BLaER1 treated with 17β-estradiol and CSF1 and Interleukin-3, amounts not matched to agents 10 nM and 100 nM (cell line): ENCODE measurements at regions not wholly inside any gene's neighbourhood (a gene's known extent, or its start where the extent isn't known, plus 50 kb on each side); places are given as distances from the start of the nearest gene placed in this dataset.
"Not testable (repeated sequence)": the region's sequence is repeated elsewhere in the genome, so short reads cannot be mapped to it uniquely, and the experiment has no call there.

Experiments
- H3K27ac ChIP-seq, 11 experiments: shearing (Covaris generic); formaldehyde crosslinking; 2 replicates each; pipeline ENCODE4 v1.8.1; 2022
- H3K27me3 ChIP-seq, 11 experiments: shearing (Covaris generic); formaldehyde crosslinking; 2 replicates each; pipeline ENCODE4 v1.8.1; 2022
- H3K36me3 ChIP-seq, 11 experiments: shearing (Covaris generic); formaldehyde crosslinking; 2 replicates each; pipeline ENCODE4 v1.8.1; 2022
- H3K4me1 ChIP-seq, 10 experiments: shearing (Covaris generic); formaldehyde crosslinking; 2 replicates each; pipeline ENCODE4 v1.8.1; 2022
- H3K4me2 ChIP-seq, 11 experiments: shearing (Covaris generic); formaldehyde crosslinking; 2 replicates each; pipeline ENCODE4 v1.8.1; 2022
- H3K4me3 ChIP-seq, 10 experiments: shearing (Covaris generic); formaldehyde crosslinking; 2 replicates each; pipeline ENCODE4 v1.8.1; 2022
- H3K9ac ChIP-seq, 11 experiments: shearing (Covaris generic); formaldehyde crosslinking; 2 replicates each; pipeline ENCODE4 v1.8.1; 2022
- H3K9me3 ChIP-seq, 11 experiments: shearing (Covaris generic); formaldehyde crosslinking; replicated peaks in 1 of 11; 2 replicates each; pipeline ENCODE4 v1.8.1; 2022
- H4K20me1 ChIP-seq, 11 experiments: shearing (Covaris generic); formaldehyde crosslinking; 2 replicates each; pipeline ENCODE4 v1.8.1; 2022
- Cebpa-rat ChIP-seq, 11 experiments: shearing (Covaris generic); IDR thresholded peaks; 2 replicates each; pipeline ENCODE4 v1.8.1; 2022

DNA sequence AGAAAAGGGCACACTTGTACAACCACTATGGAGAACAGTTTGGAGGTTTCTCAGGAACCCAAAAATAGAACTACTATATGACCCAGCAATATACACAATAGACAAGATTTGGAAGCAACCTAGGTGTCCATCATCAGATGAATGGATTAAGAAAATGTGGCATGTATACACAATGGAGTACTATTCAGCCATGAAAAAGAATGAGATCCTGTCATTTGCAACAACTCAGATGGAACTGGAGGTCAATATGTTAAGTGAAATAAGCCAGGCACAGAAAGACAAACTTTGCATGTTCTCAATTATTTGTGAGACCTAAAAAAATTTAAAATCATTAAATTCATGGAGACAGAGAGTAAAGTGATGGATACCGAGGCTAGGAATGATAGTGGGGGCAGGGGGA lies 118.8 kb downstream of the ZNF467 start:
- Histone ChIP-seq H3K4me1 (no peaks in the 10 kb centered on the region), H3K4me2 (no peak overlapping the region), H3K36me3 (no peaks in the 10 kb centered on the region), H3K27me3 (no peaks in the 10 kb centered on the region), H3K27ac (no peak overlapping the region), H3K9ac (no peak overlapping the region), H4K20me1 (no peaks in the 10 kb centered on the region), H3K9me3 (peaks cover 23 to 48% (median 36%) of the 10 kb centered on the region in 11 experiments), H3K4me3 (no peak overlapping the region)
- no peak for TF ChIP-seq Cebpa-rat (IDR thresholded peaks at IDR 0.05)

DNA sequence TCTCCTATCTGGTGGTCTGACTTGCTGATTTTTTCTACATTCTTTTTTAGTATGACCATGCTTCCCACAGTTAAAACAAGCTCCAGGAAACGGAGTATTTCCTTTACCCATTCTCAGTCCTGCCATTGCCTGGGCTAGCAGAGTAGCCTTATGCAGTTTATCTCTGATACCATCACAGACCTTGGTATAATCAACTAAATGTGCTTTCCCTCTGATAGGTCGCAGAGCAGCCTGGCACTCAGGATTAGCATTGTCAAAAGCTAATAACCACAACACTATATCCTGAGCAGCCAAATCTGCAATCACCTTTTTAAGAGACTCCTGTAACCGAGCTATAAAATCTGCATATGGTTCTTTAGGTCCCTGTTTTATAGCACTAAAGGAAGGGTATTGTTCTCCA lies 123.2 kb downstream of the ZNF467 start:
- not testable (repeated sequence) for H3K4me2 ChIP-seq, H3K4me3 ChIP-seq, H3K27me3 ChIP-seq, H3K27ac ChIP-seq, H4K20me1 ChIP-seq, H3K9ac ChIP-seq, H3K36me3 ChIP-seq, H3K4me1 ChIP-seq
- H3K9me3 ChIP-seq = peaks cover 23 to 44% (median 36%) of the 10 kb centered on the region in 11 experiments

DNA sequence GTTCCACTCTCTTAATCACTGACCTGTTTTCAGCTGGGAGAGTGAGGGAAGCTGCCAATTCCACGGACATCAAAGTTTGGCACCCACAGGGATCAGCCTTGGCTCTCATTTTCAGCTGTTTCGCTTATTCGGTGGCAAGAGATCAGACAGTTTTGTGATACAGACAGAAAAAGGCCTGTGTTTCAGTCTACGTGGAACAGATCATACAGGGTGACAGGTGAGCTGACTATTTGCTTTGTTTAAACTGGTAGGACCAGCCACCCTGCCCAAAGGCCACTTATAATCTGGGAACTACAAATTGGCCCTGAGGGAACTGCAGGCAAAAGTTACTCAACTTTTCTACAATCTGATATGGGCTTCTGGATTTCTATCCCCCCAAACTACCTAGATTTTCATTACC lies 128.6 kb downstream of the ZNF467 start:
- Histone ChIP-seq H3K9me3 (no peaks in the 10 kb centered on the region), H3K27ac (no peak overlapping the region), H4K20me1 (no peaks in the 10 kb centered on the region), H3K4me2 (no peak overlapping the region), H3K9ac (no peak overlapping the region), H3K27me3 (no peaks in the 10 kb centered on the region), H3K4me3 (no peak overlapping the region), H3K4me1 (no peaks in the 10 kb centered on the region), H3K36me3 (no peaks in the 10 kb centered on the region)
- no peak for TF ChIP-seq Cebpa-rat (IDR thresholded peaks at IDR 0.05)

GRCh38 chr7:149642589-149642988 lies 130.8 kb downstream of the ZNF467 start:
- H3K27ac ChIP-seq = no peak overlapping the region

GRCh38 chr7:149638566-149639320 lies 134.6 kb downstream of the ZNF467 start:
- Histone ChIP-seq H3K4me1 (no peaks in the 10 kb centered on the region), H3K9me3 (no peaks in the 10 kb centered on the region)
- no peak for TF ChIP-seq Cebpa-rat (IDR thresholded peaks at IDR 0.05)

More at GRCh38 chr7:149642589-149642988, 130.8 kb downstream of the ZNF467 start:
- no peaks in the 10 kb centered on the region for H3K36me3 ChIP-seq
- no peaks in the 10 kb centered on the region for H3K27me3 ChIP-seq
- no peak overlapping the region for H3K4me3 ChIP-seq
- H3K4me2 ChIP-seq = no peak overlapping the region
- no peak overlapping the region for H3K9ac ChIP-seq
- H3K4me1 ChIP-seq = no peaks in the 10 kb centered on the region
- H4K20me1 ChIP-seq = no peaks in the 10 kb centered on the region
- no peaks in the 10 kb centered on the region for H3K9me3 ChIP-seq
- TF ChIP-seq Cebpa-rat (IDR thresholded peaks at IDR 0.05) = no peak

DNA sequence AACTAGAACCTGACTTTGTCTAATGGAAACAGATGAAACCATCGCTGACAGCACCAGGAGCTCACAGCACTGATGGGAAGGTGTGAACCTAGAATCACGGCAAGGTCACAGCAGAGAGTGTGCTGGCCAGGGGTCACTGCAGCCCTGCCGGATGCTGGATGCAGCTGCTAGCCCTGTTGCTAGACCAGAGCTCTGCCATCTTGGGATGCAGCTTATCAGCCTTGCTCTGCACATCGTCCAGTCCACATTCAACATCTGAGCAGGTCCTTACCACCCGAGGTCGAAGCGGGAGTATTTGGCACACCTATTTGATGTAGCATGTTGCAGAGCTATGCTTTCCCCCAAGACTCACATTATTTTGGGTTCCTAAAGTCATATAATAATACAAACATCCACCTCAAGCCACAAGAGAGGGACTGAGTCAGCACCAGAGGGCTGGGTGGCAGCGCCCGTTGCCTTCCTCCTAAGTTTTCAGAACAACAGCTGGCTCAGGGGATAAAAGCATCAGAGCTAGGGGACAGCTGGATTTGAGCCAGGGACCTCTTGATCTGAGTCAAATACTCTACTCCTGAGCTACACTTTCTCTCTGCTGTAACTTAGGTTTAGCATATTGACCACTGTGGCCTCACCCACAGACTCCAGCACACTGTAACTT lies 135.3 kb downstream of the ZNF467 start:
- H3K4me1 ChIP-seq = no peaks in the 10 kb centered on the region
- TF ChIP-seq Cebpa-rat (IDR thresholded peaks at IDR 0.05) = no peak
- H3K27me3 ChIP-seq = no peaks in the 10 kb centered on the region
- no peak overlapping the region for H3K4me2 ChIP-seq
- no peak overlapping the region for H3K9ac ChIP-seq
- no peak overlapping the region for H3K4me3 ChIP-seq
- no peaks in the 10 kb centered on the region for H3K36me3 ChIP-seq
- no peak overlapping the region for H3K27ac ChIP-seq
- no peaks in the 10 kb centered on the region for H4K20me1 ChIP-seq
- H3K9me3 ChIP-seq = no peaks in the 10 kb centered on the region

More at GRCh38 chr7:149638566-149639320, 134.6 kb downstream of the ZNF467 start:
- Histone ChIP-seq H3K27ac (no peak overlapping the region), H4K20me1 (no peaks in the 10 kb centered on the region), H3K4me2 (no peak overlapping the region), H3K36me3 (no peaks in the 10 kb centered on the region), H3K27me3 (no peaks in the 10 kb centered on the region), H3K9ac (no peak overlapping the region), H3K4me3 (no peak overlapping the region)

DNA sequence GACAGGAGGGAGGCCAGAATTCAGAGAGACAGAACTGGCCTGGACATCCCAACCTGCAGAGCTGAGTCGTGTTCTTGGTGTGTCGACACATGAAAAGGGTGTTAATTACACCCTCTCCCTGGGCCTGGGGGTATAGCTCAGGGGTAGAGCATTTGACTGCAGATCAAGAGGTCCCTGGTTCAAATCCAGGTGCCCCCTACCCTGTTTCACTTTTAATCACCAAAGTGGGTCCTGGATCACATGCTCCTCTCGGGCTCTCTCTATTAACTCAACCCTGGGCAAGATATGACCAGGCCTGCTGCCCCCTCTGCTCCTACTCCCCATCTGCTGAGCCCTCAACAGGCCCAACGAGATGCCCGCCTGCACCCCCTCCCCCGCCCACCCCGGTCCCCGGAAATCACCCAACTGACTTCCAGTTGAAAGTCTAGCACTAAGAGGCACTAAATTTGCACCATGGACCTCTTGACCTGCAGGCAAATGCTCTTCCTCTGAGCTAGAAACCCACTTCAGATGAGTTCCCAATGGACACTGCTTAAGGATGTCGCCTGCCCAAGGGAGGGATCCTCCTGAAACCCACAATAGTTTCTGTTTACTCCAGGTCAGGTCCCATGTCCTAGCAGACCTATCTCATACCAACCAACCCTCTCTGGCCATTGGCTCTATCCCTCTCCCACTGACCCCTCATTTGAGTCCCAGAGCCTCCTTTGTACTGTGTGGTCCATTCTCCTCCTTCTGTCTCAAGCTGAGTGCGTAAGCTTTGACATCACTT lies 137.6 kb downstream of the ZNF467 start:
- no peak overlapping the region for H3K9ac ChIP-seq
- TF ChIP-seq Cebpa-rat (IDR thresholded peaks at IDR 0.05) = no peak
- H3K27ac ChIP-seq = no peak overlapping the region
- no peaks in the 10 kb centered on the region for H3K4me1 ChIP-seq
- no peaks in the 10 kb centered on the region for H4K20me1 ChIP-seq
- H3K27me3 ChIP-seq = no peaks in the 10 kb centered on the region
- no peaks in the 10 kb centered on the region for H3K36me3 ChIP-seq
- no peak overlapping the region for H3K4me2 ChIP-seq
- no peak overlapping the region for H3K4me3 ChIP-seq
- no peaks in the 10 kb centered on the region for H3K9me3 ChIP-seq

GRCh38 chr7:149633976-149634945 lies 136.7 kb upstream of the ZNF746 start:
- Histone ChIP-seq H3K27me3 (no peaks in the 10 kb centered on the region), H3K36me3 (no peaks in the 10 kb centered on the region), H4K20me1 (no peaks in the 10 kb centered on the region), H3K4me1 (no peaks in the 10 kb centered on the region), H3K9ac (no peak overlapping the region), H3K9me3 (no peaks in the 10 kb centered on the region), H3K27ac (no peak overlapping the region), H3K4me3 (no peak overlapping the region), H3K4me2 (no peak overlapping the region)
- TF ChIP-seq Cebpa-rat (IDR thresholded peaks at IDR 0.05) = no peak
